ACC112 (cell line): ENCODE measurements at regions not wholly inside any gene's neighbourhood (a gene's known extent, or its start where the extent isn't known, plus 50 kb on each side); places are given as distances from the start of the nearest gene placed in this dataset.

Source experiments
- H2AFZ ChIP-seq: fragments of 200-600 bp; sonication (generic); one replicate; pipeline ENCODE4 v1.6.0; 2017; ENCODE audit warnings: antibody characterized with exemption, low read length; ENCODE audit not compliant: unreplicated experiment
- H3K27ac ChIP-seq: fragments of 200-600 bp; sonication (generic); 2 replicates; pipeline ENCODE4 v1.5.1; 2014; ENCODE audit warnings: low read depth, mild to moderate bottlenecking, antibody characterized with exemption, low read length, moderate library complexity
- H3K27me3 ChIP-seq: fragments of 200-600 bp; sonication (generic); 2 replicates; pipeline ENCODE4 v1.6.1; 2014; ENCODE audit warnings: mild to moderate bottlenecking, antibody characterized with exemption, low read length, moderate library complexity, mixed read lengths; ENCODE audit not compliant: insufficient read depth
- H3K36me3 ChIP-seq: fragments of 200-600 bp; sonication (generic); 2 replicates; pipeline ENCODE4 v1.6.1; 2016; ENCODE audit warnings: mild to moderate bottlenecking, antibody characterized with exemption, low read length, moderate library complexity, mixed read lengths; ENCODE audit not compliant: insufficient read depth
- H3K4me1 ChIP-seq: fragments of 200-600 bp; sonication (generic); one replicate; pipeline ENCODE4 v1.6.1; 2016; ENCODE audit warnings: low read length, mixed read lengths; ENCODE audit not compliant: insufficient read depth, unreplicated experiment, control insufficient read depth
- H3K4me3 ChIP-seq: fragments of 200-600 bp; sonication (generic); 2 replicates; pipeline ENCODE4 v1.5.1; 2014; ENCODE audit warnings: mild to moderate bottlenecking, low read depth, low read length
- H3K79me2 ChIP-seq: fragments of 200-600 bp; sonication (generic); one replicate; pipeline ENCODE4 v1.6.0; 2016; ENCODE audit warnings: low read length; ENCODE audit not compliant: control insufficient read depth, unreplicated experiment, insufficient read depth

DNA sequence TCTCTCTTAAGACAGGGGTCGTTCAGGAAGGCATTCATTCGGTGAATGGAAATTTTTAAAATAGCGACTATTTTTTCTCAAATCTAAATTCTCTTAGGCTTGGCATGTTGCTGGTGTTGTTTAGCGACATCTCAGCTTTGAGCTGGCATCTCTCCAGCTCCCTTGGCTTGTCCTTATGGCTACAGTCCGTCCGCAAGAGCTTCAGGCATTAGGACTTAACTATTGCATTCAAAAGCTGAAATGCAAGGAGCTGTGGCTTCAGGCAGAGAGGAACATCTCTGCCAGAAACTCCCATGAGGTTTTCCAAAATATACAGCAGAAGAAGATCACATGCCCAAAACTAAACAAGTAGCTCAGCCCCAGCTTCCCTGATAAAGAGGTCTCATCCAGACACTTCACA lies 578.5 kb downstream of the EFNB2 start:
- Histone ChIP-seq H3K27me3 (no peaks in the 10 kb centered on the region), H3K27ac (no peak overlapping the region), H3K4me3 (no peak overlapping the region), H2AFZ (no peak overlapping the region), H3K4me1 (peaks cover 2% of the 10 kb centered on the region), H3K79me2 (no peaks in the 10 kb centered on the region), H3K36me3 (no peaks in the 10 kb centered on the region)

DNA sequence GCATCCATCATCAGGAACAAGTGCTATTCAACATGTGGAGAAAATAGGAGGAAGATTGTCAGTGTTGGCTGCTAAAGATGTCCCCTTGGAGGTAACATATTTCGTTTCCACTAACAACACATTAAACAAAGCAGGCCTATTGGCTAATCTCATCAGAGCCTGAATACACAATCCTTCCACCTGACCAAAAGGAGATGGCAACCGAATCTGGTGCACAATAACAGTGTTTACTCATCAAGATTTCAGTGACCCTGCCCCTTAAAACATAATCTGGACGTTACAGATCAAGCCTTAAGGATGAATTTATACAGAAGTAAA lies 582.5 kb downstream of the EFNB2 start:
- Histone ChIP-seq H2AFZ (no peak overlapping the region), H3K36me3 (no peaks in the 10 kb centered on the region), H3K79me2 (no peaks in the 10 kb centered on the region), H3K4me3 (no peak overlapping the region), H3K27me3 (no peaks in the 10 kb centered on the region), H3K4me1 (peaks cover 2% of the 10 kb centered on the region), H3K27ac (no peak overlapping the region)

GRCh38 chr13:105952233-105952972 lies 583.1 kb downstream of the EFNB2 start:
- Histone ChIP-seq H3K36me3 (no peaks in the 10 kb centered on the region), H3K4me1 (peaks cover 2% of the 10 kb centered on the region), H3K27ac (no peak overlapping the region), H3K27me3 (no peaks in the 10 kb centered on the region), H2AFZ (no peak overlapping the region), H3K4me3 (no peak overlapping the region), H3K79me2 (no peaks in the 10 kb centered on the region)

DNA sequence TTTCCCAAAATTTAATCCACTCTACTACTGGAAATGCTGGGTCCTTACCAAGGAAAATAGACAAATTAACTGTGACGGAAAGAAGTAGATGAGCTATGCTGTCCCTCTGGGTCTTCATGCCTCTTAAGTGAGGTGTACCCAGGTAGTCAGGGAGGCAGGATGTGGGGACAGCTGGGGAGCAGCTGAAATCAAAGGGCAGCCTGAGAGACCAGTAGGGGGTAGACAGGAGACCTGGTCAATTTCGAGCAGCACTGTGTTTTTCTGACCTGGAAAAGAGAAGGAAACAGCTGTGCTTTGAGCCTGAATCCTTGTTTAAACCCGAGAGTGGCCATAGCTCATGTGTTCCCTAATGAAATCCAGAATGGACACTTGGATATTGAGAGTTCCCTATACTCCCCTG lies 587.3 kb downstream of the EFNB2 start:
- H3K36me3 ChIP-seq = no peaks in the 10 kb centered on the region
- peaks cover 2% of the 10 kb centered on the region for H3K4me1 ChIP-seq
- H2AFZ ChIP-seq = no peak overlapping the region
- no peak overlapping the region for H3K27ac ChIP-seq
- no peaks in the 10 kb centered on the region for H3K27me3 ChIP-seq
- no peaks in the 10 kb centered on the region for H3K79me2 ChIP-seq
- no peak overlapping the region for H3K4me3 ChIP-seq

GRCh38 chr13:105940882-105941281 lies 594.6 kb downstream of the EFNB2 start:
- Histone ChIP-seq H3K27ac (no peak overlapping the region), H3K27me3 (no peaks in the 10 kb centered on the region), H3K4me1 (no peaks in the 10 kb centered on the region), H3K79me2 (no peaks in the 10 kb centered on the region), H3K4me3 (no peak overlapping the region), H3K36me3 (no peaks in the 10 kb centered on the region), H2AFZ (no peak overlapping the region)

DNA sequence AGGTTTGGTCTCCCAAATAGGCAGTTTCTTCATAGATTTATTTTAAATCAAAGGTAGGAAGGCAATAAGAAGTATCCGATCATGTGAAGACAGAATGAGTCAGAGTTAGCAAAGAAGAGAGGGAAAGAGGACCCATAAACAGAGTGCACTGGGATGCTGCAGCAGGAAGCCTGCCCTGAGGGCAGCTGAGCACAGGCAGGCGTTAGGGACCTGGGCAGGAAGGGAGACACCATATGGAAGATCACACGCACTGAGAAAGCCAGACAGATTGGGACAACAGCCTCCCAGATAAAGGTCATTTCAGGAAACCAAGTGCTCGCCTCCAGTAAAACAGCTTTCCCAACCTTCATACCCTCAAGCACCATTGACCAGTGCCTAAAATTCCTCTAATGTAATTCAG lies 598.0 kb downstream of the EFNB2 start:
- Histone ChIP-seq H3K27ac (no peak overlapping the region), H3K4me3 (no peak overlapping the region), H3K79me2 (no peaks in the 10 kb centered on the region), H3K4me1 (no peaks in the 10 kb centered on the region), H2AFZ (no peak overlapping the region), H3K27me3 (no peaks in the 10 kb centered on the region), H3K36me3 (no peaks in the 10 kb centered on the region)

GRCh38 chr13:105936816-105937215 lies 598.6 kb downstream of the EFNB2 start:
- Histone ChIP-seq H2AFZ (no peak overlapping the region), H3K27ac (no peak overlapping the region)

GRCh38 chr13:105929505-105929904 lies 606.0 kb downstream of the EFNB2 start:
- Histone ChIP-seq H3K4me1 (no peaks in the 10 kb centered on the region), H3K27me3 (no peaks in the 10 kb centered on the region), H3K27ac (no peak overlapping the region), H2AFZ (no peak overlapping the region), H3K4me3 (no peak overlapping the region), H3K36me3 (no peaks in the 10 kb centered on the region), H3K79me2 (no peaks in the 10 kb centered on the region)

More at GRCh38 chr13:105936816-105937215, 598.6 kb downstream of the EFNB2 start:
- Histone ChIP-seq H3K27me3 (no peaks in the 10 kb centered on the region), H3K79me2 (no peaks in the 10 kb centered on the region), H3K4me3 (no peak overlapping the region), H3K36me3 (no peaks in the 10 kb centered on the region), H3K4me1 (no peaks in the 10 kb centered on the region)

DNA sequence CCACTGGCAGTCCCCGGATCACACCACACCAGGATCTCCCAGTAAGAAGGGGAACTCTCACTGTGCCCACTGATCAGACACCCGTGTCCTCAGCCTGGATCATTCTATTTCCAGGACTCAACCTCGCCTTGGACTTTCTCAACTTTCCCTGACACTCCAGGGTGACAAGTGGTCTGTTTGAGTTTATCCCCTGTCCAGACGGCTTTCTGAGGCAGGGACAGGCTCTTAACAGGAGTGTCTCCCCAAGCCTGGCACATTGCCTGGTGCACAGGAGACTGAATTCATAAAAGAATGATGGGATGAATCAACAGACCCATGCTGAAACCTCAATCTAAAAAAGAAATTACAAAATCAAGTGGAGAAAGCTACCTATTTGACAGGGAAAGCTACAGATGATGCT lies 606.6 kb downstream of the EFNB2 start:
- Histone ChIP-seq H3K27ac (no peak overlapping the region), H3K27me3 (no peaks in the 10 kb centered on the region), H3K4me1 (no peaks in the 10 kb centered on the region), H3K4me3 (no peak overlapping the region), H3K36me3 (no peaks in the 10 kb centered on the region), H3K79me2 (no peaks in the 10 kb centered on the region), H2AFZ (no peak overlapping the region)

DNA sequence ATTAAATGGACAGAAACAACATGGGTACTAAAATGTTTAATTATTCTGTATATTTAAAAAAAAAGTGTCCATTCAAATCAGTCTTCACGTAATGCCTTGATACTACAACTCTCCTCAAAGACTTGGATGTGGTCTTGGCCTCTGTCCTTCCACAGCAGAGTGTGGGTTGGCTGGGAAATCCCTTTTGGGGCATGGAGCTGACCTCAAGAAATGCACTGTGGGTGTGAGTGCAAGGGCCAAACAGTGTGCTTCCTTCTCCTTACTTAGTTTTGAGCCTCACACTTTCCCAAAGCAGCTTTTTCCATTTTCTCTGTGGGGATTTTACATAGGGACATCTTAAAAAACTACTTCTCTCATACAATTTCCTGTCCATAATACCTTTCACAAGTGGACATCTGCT lies 607.4 kb downstream of the EFNB2 start:
- Histone ChIP-seq H3K4me1 (no peaks in the 10 kb centered on the region), H3K36me3 (no peaks in the 10 kb centered on the region), H2AFZ (no peak overlapping the region), H3K4me3 (no peak overlapping the region), H3K27ac (no peak overlapping the region), H3K79me2 (no peaks in the 10 kb centered on the region), H3K27me3 (no peaks in the 10 kb centered on the region)

DNA sequence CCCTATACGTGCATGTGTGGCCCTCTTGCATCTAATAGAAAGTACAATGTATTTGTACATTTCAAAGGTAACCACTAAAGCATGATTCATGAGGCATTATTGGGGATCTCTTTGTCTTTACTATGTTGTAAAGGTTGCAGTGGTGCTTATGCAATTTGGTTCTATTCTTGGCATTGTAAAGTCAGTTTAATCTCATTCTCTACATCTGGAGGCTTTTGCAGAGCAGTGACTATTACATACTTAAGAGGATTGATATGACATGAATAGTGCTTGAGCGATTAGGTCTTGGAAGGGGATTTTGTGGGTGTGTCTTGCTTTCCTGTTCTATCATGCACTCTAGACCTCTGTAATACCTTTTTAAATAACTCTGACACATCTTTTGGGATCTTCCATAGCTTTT lies 610.0 kb downstream of the EFNB2 start:
- Histone ChIP-seq H3K79me2 (no peaks in the 10 kb centered on the region), H2AFZ (no peak overlapping the region), H3K4me1 (peaks cover 5% of the 10 kb centered on the region), H3K27ac (no peak overlapping the region), H3K4me3 (no peak overlapping the region), H3K27me3 (no peaks in the 10 kb centered on the region), H3K36me3 (no peaks in the 10 kb centered on the region)
